GM21786 (cell line): ENCODE measurements at regions not wholly inside any gene's neighbourhood (a gene's known extent, or its start where the extent isn't known, plus 50 kb on each side); places are given as distances from the start of the nearest gene placed in this dataset.
"Not testable (repeated sequence)": the region's sequence is repeated elsewhere in the genome, so short reads cannot be mapped to it uniquely, and the experiment has no call there.

Experiments used
- ATAC-seq: cut with Tn5 transposase; IDR thresholded peaks from one replicate; pipeline ENCODE4 v1.9.1; 2021; ENCODE audit not compliant: unreplicated experiment

DNA sequence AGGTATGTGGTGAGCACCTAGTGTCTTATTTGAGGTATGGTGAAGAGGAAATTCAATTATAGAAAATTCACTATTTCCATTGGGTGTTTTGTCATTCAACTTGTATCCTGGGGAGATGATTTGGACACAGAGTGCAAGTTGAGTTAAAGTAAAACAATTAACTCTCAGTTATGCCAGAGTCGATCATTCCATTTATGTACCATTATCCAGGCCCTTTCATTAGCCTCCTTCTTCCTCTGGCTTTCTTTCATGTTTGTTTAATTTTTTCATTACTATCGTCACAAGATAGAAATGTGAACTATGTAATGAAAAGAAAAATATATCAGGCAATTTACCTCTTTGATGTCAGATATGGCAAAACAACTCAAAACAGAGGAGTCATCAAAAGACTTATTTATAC is 1347.2 kb upstream of the NUDT12 start:
- ATAC-seq, result no peak

DNA sequence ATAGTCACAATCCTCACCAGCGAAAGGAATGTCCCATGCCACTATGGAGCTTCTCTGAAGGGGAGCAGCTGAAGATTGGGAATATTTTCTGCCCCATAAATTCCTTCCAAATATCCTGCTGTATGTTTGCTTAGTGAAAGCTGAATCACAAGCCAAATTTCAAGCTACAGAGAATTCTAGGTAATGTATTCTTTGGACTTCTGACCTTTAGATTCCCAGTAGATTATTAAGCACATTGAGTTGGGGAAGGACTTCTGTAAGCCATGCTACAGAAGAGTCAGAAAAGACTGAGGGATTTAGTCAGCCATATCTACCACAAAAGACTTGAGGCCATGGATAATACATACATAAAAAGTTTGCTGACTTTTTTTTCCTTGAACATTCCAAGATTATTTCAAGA is 1342.0 kb upstream of the NUDT12 start:
- ATAC-seq, result no peak

DNA sequence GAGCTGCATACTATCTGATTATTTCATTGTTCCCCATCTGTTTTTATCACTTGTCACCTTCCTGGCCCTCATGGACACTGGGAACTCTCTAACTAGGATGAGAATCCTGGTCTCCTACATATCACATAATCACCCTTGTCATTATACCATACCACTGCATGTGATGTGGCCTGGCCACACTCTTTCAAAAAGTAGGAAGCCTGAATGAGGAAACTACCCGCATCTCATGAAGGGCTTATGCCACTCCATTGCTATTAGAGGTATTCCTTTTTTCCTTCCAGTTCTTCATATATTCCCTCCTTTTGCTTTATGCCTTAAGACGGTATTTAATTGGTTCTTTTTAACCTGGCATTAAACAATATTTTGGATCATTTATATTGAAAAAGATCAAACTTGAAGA is 1341.4 kb upstream of the NUDT12 start:
- ATAC-seq, result no peak

DNA sequence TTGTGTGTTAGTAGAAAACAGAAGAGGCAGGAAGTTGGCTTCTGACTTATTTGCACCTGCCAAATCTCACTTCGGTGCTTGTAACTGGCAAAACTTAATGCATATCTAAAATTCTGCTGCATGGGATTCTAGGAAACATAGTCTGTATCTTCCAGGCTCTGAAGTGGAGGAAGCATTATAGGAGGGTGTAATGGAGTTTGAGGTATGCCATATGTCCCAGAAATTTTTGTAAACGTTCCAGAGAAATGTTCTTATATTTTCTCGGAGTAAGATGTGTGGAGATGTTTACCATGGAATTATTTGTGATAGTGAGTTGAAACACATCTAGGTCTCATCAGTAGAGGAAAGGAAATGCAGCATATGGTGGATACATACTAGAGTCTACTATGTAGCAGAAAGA is 1329.0 kb upstream of the NUDT12 start:
- no peak for ATAC-seq

DNA sequence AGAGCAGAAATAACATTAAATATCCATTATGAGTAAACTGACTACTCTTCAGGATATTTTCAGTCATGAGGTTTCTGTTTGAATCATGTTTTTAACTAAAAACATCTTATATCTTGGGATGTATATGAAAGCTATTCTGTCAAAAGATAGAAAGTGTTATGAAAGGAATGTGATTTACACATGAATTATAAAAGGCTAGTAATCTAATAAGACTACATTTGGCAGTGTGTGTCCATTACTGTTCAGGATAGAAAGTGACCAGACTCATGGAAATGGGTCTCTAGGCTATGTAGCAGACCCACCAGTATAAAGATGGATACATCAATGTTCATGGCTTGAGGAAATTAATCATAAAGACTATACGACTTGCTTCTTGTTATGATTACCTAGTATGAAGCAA is 1328.2 kb upstream of the NUDT12 start:
- ATAC-seq, result no peak

DNA sequence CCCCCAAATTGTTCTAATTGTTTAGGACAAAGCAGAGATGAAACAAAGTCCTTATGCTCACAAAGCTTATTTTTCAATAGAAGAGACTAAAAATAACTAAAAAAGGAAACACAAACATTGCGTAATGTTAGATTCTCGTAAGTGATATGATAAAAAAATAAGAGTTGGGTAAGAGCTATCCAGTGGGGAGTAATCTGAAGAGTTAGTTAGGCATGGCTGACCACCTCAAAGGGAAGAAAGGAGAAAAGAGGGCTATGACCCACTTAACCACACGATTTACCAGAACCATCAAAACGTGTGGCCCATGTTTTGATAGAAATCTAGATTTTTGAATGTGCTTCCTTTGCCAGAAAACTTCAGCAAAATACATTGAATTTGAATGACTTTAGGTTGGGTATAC is 1296.8 kb upstream of the NUDT12 start:
- ATAC-seq, result no peak

DNA sequence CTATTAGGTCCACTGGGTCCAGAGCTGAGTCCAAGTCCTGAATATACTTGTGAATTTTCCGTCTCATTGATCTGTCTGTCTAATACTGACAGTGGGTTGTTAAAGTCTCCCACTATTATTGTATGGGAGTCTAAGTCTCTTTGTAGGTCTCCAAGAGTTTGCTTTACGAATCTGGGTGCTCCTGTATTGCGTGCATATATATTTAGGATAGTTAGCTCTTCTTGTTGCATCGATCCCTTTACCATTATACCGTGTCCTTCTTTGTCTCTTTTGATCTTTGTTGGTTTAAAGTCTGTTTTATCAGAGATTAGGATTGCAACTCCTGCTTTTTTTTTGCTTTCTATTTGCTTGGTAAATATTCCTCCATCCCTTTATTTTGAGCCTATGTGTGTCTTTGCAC is 1289.5 kb upstream of the NUDT12 start:
- ATAC-seq, result not testable (repeated sequence)

DNA sequence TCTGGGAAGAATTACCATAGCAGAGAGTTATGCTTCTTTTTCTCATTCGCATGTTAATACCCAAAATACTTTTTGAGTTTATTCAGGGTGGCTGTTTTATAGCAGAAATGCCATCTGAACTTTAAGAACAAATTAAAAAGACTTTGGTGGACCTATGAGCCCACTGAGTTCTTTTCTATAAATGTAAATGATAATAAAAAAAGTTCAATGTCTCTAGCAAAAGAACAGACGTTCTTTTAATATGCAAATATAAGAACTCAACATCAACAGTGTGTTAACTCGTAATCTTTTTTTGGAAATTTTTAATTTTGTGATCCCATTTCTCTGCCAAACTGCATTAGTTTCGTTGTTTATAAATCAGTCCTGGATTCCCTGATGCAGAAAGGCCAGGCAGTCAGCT is 1283.0 kb upstream of the NUDT12 start:
- no peak for ATAC-seq

DNA sequence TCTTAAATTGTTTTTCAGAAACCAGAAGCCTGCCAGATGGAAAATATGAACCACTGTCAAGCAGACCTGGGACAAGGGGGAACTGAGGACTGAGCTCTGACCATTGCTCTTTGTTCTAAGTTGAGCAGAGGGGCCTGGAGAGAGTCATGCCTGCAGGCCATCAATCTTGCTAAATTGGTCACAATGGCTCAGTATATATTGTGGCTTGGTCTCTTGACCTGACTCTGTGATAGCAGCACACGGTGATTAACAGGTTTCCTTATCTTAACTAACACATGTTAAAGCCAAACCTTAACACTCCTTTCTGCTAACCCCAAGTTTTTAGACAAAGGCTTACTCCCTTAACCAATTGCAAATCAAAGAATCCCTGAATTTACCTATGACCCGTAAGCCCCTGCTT is 1281.2 kb upstream of the NUDT12 start:
- no peak for ATAC-seq

DNA sequence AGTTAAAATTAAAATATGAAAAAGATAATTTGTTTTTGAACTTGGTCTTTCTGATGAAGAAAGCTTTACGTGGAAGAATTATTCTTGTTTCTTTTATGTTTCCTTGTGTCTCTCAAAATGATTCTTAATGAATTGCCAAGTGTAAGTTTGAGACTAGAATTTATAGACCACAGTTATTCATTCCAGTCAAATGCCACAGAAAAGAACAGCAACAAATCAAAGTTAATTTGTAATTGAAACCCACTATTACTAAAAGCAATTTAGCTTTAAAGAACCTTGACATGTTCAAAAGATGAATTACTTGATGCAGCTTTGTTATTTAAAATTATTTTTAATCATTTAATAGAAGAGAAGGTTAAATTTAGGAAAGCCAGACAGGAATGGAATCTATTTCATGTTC is 1277.7 kb upstream of the NUDT12 start:
- ATAC-seq, result no peak

DNA sequence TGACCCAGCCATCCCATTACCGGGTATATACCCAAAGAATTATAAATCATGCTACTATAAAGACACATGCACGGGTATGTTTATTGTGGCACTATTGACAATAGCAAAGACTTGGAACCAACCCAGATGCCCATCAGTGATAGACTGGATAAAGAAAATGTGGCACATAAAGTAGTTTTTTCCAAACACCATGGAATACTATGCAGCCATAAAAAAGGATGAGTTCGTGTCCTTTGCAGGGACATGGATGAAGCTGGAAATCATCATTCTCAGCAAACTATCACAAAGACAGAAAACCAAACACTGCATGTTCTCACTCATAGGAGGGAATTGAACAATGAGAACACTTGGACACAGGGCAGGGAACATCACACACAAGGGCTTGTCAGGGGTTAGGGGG is 1268.9 kb upstream of the NUDT12 start:
- ATAC-seq, result not testable (repeated sequence)

DNA sequence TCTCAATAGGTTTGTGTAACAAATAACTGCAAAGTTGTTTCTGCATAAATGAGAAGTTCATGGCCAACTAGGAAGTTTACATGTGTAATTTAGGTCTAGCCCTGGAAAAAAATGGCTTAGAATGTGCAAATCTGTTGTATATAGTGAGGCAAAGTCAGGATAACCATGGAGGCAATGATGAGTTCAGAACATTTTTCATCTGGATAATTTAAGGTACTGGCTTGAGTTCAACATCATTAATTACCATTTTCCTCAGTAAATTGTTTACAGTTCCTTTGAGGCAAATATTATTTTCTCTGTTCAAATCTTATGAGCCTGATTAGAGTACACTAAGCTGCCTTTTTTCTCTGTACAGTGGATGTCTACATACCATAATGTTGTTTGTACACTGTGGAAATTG is 1259.0 kb upstream of the NUDT12 start:
- ATAC-seq, result no peak

DNA sequence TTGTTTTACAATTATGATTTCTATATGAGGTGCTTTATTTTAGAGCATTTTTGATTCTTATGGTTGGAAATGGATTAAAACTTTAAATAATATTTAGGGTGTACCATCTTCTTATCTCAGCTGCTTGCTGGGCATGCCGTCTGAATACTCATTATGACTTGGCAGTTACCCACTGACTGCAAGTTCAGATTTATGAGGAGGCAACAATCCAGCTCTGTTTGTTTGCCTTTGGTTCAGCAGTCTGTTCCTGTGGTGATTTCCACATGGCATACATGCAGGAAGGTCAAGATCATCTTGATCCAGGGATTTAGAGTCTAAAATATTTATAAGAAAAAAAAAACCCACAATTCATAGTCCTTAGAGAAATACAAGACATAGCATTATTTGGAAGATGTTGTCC is 1254.5 kb upstream of the NUDT12 start:
- no peak for ATAC-seq

DNA sequence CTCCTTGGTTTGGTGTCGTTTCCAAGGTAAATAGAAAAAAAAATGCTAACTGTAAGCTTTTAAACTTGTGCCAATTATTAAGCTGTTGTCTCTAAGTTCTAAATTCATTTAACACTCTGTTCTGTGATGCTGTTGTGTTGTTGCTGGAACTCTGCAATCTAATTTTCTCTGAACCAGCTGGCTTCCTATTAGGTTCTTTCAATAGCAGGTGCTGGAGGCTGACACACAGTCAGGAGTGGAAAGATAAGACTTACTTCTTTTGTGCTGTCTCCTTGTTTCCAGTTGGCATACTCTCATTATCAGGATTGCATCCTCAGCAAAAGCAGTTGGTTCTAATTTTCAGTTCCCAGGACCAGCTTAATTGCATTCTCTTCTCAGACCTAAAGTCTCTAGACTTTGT is 1252.6 kb upstream of the NUDT12 start:
- no peak for ATAC-seq

DNA sequence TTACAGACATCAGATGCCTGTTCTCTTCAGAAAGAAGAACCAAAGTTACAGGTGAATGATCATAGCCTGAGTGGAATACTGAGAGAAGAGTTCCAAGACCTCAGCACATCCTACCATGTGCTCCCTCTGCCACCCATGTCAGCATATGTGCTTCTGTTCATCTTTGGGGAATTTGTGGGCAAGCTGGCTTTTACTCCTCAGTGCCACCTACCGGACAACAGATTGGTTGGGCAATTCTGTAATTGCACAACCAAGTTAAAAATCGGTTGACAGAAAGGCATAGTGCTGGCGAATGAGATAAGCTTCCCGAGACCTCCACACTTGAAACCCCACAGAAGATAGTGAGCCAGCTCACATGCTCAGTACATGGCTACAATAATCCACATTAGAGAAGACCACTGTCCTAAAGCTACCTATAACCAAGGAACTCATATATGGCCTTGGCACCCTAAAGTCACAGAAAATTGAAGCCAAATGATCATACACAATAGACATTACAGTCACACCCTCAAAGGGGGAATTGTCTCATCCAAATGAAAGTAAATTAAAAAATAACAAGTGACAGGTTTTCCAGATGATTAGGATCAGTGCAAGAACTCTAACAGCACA is 1238.0 kb upstream of the NUDT12 start:
- peak; percentile 48 for ATAC-seq

DNA sequence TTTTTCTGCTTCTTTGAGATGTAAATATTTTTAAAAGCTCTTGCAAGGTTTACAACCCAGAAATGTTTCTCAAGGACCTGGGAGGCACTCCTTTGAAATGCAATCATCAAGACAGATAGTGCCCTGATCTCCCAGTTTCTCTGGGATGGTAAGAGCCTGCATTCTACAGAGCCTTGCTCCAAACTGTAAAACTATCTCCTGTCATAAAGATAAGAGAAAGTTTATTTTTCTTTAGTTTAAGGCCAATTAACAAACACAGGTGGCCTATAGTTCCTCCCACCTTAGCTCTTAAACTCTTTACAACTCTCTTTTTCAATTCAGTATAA is 1231.1 kb upstream of the NUDT12 start:
- ATAC-seq, result no peak

DNA sequence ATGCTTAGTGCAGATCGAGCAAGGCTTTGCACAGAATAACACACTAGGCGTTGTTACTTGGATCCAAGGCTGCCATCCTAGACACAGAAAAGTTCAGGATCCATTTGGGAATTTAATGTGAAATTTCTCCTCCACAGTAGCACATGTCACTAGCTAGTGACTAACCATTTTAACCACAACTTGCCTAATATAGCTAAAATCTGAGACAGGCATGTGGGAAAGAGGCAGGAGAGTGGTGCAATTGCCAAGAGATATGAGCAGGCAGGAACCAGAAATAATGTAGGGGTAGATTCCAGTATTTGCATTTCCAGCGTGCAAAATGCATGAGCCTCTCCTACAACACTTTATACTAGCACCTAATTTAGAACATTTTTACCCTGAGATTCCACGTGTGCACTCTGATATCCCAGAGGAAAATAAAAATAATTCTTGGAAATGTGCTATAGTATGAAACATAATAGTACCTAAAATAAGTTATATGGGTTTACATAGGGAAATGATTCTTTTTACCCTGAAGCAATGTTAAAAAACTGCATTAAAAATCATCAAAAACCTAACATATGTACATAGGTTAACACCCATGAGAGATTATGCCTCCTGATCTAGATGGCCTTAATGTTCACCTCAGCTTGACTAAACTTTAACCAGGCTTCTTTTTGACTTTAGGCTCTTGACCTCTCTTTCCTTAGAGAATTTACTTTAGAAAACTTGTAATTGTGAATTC is 1230.6 kb upstream of the NUDT12 start:
- no peak for ATAC-seq

DNA sequence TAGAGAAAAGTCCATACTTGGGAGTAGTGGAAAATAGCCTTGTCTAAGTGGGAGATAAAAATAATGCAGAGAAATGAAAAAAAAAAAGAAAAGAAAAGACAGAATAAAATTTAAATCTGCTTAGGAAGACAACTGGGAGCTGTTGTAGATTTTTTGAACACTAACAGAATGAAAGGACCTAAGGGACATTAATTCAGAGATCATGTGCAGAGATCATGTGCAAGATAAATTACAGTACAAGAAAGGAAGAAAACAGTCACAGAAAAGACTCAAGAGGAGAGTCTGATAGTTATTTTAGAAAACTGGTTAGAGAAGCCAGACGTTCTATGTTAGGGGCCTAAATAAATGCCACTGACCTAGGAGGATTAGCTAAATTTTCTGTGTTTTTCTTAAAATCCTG is 1226.8 kb upstream of the NUDT12 start:
- ATAC-seq, result no peak

DNA sequence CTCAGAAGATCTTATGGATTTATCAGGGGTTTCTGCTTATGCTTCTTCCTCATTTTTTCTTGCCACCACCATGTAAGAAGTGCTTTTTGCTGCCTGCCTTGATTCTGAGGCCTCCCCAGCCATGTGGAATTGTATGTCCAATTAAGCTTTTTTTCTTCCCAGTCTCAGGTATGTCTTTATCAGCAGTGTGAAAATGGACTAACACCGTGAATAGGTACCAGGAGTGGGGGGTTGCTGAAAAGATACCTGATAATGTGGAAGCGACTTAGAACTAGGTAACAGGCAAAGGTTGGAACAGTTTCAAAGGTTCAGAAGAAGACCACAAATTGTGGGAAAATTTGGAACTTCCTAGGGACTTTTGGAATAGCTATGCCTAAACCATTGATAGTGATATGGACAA is 1222.5 kb upstream of the NUDT12 start:
- no peak for ATAC-seq

DNA sequence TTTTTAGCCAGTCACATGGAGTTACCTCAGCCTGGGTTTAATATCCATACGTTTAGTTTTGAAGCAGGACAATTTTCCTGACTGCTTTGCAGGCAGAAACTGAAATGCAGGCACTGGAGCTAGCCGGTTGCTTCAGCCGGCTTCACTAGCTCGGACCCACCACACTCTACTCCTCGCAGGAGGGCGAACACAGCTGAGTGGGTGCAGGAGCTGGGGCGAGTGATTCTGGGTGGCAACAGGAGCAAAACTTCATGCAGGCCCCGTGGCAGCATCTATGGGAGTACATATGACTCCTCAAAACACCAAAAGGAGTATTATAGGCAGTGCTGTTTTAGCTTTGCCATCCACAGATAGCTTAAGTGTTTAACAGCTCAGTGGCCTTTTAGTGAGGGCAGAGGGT is 1211.8 kb upstream of the NUDT12 start:
- ATAC-seq, result no peak

DNA sequence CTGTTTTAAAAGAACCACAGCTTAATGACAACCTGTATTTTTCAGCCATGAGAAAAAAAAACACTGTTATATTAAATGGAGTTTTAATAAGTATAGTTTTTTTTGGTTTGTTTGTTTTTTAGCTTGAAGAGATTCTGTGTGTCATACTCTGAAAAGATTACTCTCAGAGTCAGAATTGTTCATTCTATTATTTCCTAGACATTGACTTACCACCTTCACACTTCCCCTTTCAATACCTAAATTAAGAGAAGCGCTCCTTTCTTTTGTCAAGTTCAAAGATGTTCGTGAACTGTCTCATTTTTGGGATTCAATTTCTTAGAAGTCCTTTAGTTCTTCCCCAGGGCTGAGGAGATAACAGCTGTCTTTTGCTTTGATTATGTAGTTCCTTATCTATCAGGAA is 1201.6 kb upstream of the NUDT12 start:
- no peak for ATAC-seq

DNA sequence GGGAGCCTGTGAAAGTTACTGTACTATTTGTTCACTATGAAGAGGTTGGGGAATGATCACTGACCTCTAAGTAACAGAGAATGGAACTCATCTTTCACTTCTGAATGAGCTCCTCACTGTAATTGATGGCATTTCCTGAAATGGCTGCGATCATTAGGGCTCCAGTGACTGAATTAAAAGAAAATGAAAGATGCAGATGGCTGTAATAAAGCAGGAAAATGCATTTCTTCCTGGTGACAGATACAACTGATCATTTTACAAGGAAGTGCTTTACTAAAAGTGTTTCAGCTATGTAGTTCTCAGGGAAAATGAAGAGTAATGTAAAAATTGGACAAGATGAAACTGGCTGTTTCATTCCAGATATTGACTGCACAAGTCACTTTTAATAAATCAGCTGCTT is 1200.6 kb upstream of the NUDT12 start:
- no peak for ATAC-seq

DNA sequence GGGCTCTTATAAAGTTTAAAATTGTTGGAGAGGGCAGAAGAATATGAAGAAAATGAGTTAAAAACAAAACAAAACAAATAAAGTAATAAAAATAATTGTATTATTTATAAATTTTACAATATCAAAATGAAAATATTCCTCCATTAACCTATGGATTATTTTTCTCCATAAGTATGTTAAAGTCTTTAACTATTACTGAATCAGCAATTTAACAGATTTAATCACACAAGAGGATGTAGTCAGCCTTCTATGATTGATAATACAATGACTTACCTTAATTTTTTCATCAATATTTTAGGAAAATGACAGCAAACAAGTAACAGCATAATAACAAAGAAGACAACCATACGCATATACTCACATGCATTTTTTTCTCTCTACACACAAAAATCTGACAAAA is 1195.3 kb upstream of the NUDT12 start:
- no peak for ATAC-seq
